NB4 (cell line): ENCODE measurements at regions not wholly inside any gene's neighbourhood (a gene's known extent, or its start where the extent isn't known, plus 50 kb on each side); places are given as distances from the start of the nearest gene placed in this dataset.

Experiments
- CTCF ChIP-seq: IDR thresholded peaks from one replicate; pipeline ENCODE4 v1.5.1; 2012; ENCODE audit warnings: low read depth, low read length
- MYC ChIP-seq: IDR thresholded peaks from 2 replicates; pipeline ENCODE4 v1.6.1; 2011; ENCODE audit warnings: low read depth, low read length
- POLR2A ChIP-seq: IDR thresholded peaks from 2 replicates; pipeline ENCODE4 v1.6.1; 2011; ENCODE audit warnings: mild to moderate bottlenecking; ENCODE audit not compliant: insufficient read length; ENCODE audit errors: extremely low read depth

GRCh38 chr20:52905241-52905994 is 66.7 kb upstream of the TSHZ2 start:
- TF ChIP-seq MYC (no peak), CTCF (no peak), POLR2A (no peak)
